Mesendoderm (in vitro differentiated cells): ENCODE measurements at regions not wholly inside any gene's neighbourhood (a gene's known extent, or its start where the extent isn't known, plus 50 kb on each side); places are given as distances from the start of the nearest gene placed in this dataset.
"Not testable (repeated sequence)": the region's sequence is repeated elsewhere in the genome, so short reads cannot be mapped to it uniquely, and the experiment has no call there.

ENCODE experiments used
- DNase-seq: peaks from one replicate; pipeline ENCODE4 v3.0.0; 2013
- H2AK5ac ChIP-seq: 2 replicates; pipeline ENCODE4 v1.6.1; 2013; ENCODE audit warnings: low read length, inconsistent platforms
- H2BK120ac ChIP-seq: 2 replicates; pipeline ENCODE4 v1.6.1; 2013; ENCODE audit warnings: low read depth, mild to moderate bottlenecking, low read length, moderate library complexity, mixed read lengths
- H2BK15ac ChIP-seq: replicated peaks from 2 replicates; pipeline ENCODE4 v1.6.1; 2013; ENCODE audit warnings: low read depth, mild to moderate bottlenecking, moderate library complexity
- H2BK5ac ChIP-seq: 2 replicates; pipeline ENCODE4 v1.6.1; 2013; ENCODE audit warnings: low read length, inconsistent platforms
- H3K18ac ChIP-seq: 2 replicates; pipeline ENCODE4 v1.6.1; 2013; ENCODE audit warnings: mild to moderate bottlenecking, low read length, mixed read lengths
- H3K23ac ChIP-seq: one replicate; pipeline ENCODE4 v1.6.1; 2013; ENCODE audit warnings: low read length
- H3K27ac ChIP-seq: 2 replicates; pipeline ENCODE4 v1.5.1; 2013; ENCODE audit warnings: low read depth, mild to moderate bottlenecking, inconsistent platforms, low read length, moderate library complexity
- H3K27me3 ChIP-seq: 2 replicates; pipeline ENCODE4 v1.6.1; 2013; ENCODE audit warnings: low read length, control low read depth, mild to moderate bottlenecking, inconsistent platforms; ENCODE audit not compliant: insufficient read depth, poor library complexity
- H3K36me3 ChIP-seq: 2 replicates; pipeline ENCODE4 v1.6.1; 2013; ENCODE audit warnings: low read length, inconsistent platforms; ENCODE audit not compliant: control insufficient read depth, insufficient read depth
- H3K4ac ChIP-seq: one replicate; pipeline ENCODE4 v1.6.1; 2013; ENCODE audit warnings: low read depth, mild to moderate bottlenecking, low read length, moderate library complexity
- H3K4me1 ChIP-seq: 2 replicates; pipeline ENCODE4 v1.6.1; 2013; ENCODE audit warnings: low read depth, low read length, inconsistent platforms; ENCODE audit not compliant: control insufficient read depth
- H3K4me2 ChIP-seq: 2 replicates; pipeline ENCODE4 v1.6.1; 2013; ENCODE audit warnings: low read length
- H3K4me3 ChIP-seq: 2 replicates; pipeline ENCODE4 v1.5.1; 2013; ENCODE audit warnings: mild to moderate bottlenecking, low read length
- H3K56ac ChIP-seq: one replicate; pipeline ENCODE4 v1.6.1; 2013; ENCODE audit warnings: low read length
- H3K79me1 ChIP-seq: 2 replicates; pipeline ENCODE4 v1.6.1; 2013; ENCODE audit warnings: low read length, inconsistent platforms
- H3K79me2 ChIP-seq: 2 replicates; pipeline ENCODE4 v1.6.1; 2013; ENCODE audit warnings: mild to moderate bottlenecking, low read length; ENCODE audit not compliant: control insufficient read depth, insufficient read depth
- H3K9ac ChIP-seq: 2 replicates; pipeline ENCODE4 v1.6.1; 2013; ENCODE audit warnings: low read length, inconsistent platforms
- H4K5ac ChIP-seq: one replicate; pipeline ENCODE4 v1.6.1; 2013; ENCODE audit warnings: low read length
- H4K8ac ChIP-seq: one replicate; pipeline ENCODE4 v1.6.1; 2013; ENCODE audit warnings: low read depth, mild to moderate bottlenecking, control low read depth, low read length, moderate library complexity
- WGBS: extraction: QIAGEN DNeasy Blood & Tissue Kit; methylation state at CpG from one replicate; pipeline ENCODE4 v1.1.7; 2013; ENCODE audit warnings: low lambda C conversion rate, missing lambda C conversion rate; ENCODE audit not compliant: insufficient coverage; ENCODE audit errors: extremely low coverage; 5-methylcytosine and 5-hydroxymethylcytosine counted together

DNA sequence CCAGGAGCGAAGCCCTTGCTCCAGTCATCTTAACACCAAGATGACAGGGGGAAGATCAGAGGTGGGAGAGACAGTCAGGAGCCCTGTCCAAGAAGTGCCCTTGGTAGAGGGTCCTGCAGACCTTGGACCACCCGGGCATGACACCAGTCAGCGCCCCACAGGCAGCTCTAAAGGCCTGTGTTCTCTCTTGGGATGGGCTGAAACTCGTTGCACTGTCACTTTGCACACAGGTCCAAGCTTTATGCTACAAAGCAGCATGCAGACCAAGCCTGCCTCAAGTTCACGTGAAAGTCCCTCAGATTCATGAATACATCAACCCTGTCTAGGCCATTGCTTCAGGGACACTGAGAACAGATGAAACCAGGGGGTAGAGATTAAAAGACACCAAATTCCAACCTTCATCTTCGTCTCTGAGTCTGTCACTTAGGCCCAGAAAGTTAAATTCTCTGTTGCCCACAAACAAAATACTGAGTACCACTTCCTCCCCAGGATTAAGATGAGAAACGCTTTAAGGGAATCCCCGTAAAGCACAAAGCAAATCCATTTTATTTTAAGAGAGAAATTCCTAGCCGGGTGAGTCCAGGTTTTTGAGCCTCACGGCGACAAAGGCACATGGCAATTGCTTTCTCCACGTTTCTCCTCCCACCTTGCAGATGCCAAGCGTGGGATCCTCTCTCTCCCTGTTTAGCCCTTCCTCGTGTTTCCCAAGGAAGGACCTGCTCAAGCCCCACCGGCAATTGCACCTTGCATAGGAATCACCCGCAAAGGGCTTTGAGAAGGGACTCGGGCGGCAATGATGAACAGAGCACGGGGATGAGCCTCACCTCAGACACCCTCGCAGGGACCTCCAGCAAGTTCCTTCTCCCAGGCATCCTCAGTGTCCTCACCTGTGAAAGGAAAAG lies 75.0 kb upstream of the ID2 start:
- Histone ChIP-seq H3K79me1 (no peaks in the 10 kb centered on the region), H3K79me2 (no peaks in the 10 kb centered on the region), H3K23ac (no peak overlapping the region), H3K4me1 (peaks cover 9% of the 10 kb centered on the region), H3K36me3 (no peaks in the 10 kb centered on the region), H2BK120ac (no peak overlapping the region), H2BK5ac (no peak overlapping the region), H2AK5ac (no peak overlapping the region), H3K18ac (no peak overlapping the region), H4K8ac (no peak overlapping the region), H3K56ac (no peak overlapping the region), H3K4me3 (no peak overlapping the region), H3K27me3 (no peaks in the 10 kb centered on the region), H3K4ac (no peak overlapping the region), H2BK15ac (no peak overlapping the region), H3K4me2 (no peak overlapping the region), H4K5ac (no peak overlapping the region), H3K9ac (no peak overlapping the region), H3K27ac (no peak overlapping the region)
- DNase-seq = no peak
- no CpG with 5 or more reads among the region's 20 CpGs for WGBS

DNA sequence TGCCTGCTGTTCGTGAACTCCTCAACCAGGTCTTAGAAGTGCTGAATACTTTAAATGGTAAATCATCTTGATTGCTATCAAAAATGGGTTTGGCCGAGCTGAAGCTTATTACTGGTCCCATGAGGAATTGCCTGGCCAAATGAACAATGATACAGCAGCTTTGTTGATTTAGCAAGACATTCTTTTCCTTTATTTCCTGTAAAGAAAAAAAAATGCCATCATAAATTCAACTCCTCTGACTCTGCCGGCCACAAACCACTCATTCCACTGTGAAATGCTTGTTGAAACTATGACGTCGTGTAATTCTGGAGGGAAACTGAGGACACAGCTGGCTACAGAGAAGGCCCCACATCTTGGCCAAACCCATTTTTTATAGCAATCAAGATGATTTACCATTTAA lies 74.2 kb upstream of the ID2 start:
- Histone ChIP-seq H4K8ac (no peak overlapping the region), H3K36me3 (no peaks in the 10 kb centered on the region), H3K4ac (no peak overlapping the region), H3K27ac (no peak overlapping the region), H2BK120ac (no peak overlapping the region), H2BK5ac (no peak overlapping the region), H3K18ac (no peak overlapping the region), H2BK15ac (no peak overlapping the region), H3K4me2 (no peak overlapping the region), H3K23ac (no peak overlapping the region), H2AK5ac (no peak overlapping the region), H3K56ac (no peak overlapping the region), H3K9ac (no peak overlapping the region), H3K4me1 (peaks cover 9% of the 10 kb centered on the region), H4K5ac (no peak overlapping the region), H3K79me2 (no peaks in the 10 kb centered on the region), H3K79me1 (no peaks in the 10 kb centered on the region), H3K4me3 (no peak overlapping the region), H3K27me3 (no peaks in the 10 kb centered on the region)
- DNase-seq = no peak
- WGBS = no CpG with 5 or more reads among the region's 5 CpGs

DNA sequence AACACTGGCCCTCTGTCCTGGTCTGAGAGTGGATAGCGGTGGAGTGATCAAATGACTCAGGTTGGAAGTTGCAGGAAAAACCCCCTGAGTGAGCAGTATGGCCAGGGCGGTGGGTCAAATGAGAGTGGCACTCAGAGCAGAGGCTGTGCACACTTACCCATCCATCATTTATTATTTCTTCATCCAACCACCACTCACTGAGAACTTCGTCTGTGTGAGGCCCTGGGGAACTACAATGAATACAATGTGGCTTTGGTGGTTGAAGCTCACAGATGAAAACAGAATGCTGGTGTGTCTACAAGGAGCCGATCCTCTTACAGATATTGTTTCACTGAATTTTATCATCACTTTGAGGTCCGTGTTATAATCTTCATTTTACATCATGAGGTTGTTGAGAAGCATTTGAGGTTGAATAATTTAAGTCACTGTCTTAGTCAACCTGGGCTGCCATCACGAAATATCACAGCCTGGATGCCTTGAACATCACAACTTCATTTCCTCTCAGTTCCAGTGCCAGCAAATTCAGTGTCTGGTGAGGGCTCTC lies 73.4 kb upstream of the ID2 start:
- Histone ChIP-seq H3K79me2 (no peaks in the 10 kb centered on the region), H3K4me2 (no peak overlapping the region), H3K23ac (no peak overlapping the region), H3K56ac (no peak overlapping the region), H3K79me1 (no peaks in the 10 kb centered on the region), H3K36me3 (no peaks in the 10 kb centered on the region), H3K27me3 (no peaks in the 10 kb centered on the region), H3K4me3 (no peak overlapping the region), H3K9ac (no peak overlapping the region), H4K8ac (no peak overlapping the region), H2AK5ac (no peak overlapping the region), H3K4me1 (peaks cover 9% of the 10 kb centered on the region), H3K27ac (no peak overlapping the region), H2BK120ac (peak overlapping the region; percentile 31), H4K5ac (no peak overlapping the region), H2BK5ac (no peak overlapping the region), H2BK15ac (no peak overlapping the region), H3K4ac (no peak overlapping the region), H3K18ac (no peak overlapping the region)
- WGBS = no CpG with 5 or more reads among the region's 6 CpGs
- DNase-seq = no peak

DNA sequence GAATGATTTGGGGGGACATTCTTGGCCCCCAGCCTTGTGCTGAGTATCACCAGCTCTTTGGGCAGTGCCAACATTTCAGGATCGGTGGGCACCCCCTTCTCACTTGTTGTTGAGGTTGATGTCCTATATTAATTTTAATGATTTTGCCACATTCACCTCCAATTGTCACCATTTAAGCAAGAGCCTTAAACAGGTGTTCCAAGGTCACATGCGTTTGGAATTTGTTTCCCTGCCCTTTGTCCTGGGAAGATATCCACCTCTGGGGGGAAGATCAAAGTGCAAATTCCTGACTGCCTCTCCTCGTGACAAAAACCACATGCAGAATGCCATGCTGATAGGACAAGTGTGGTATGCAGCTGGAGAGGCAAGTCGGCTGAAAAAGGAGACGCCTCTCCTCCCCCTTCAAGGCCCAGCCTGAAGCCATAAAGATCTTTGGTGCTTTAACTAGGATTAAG lies 72.5 kb upstream of the ID2 start:
- no peak overlapping the region for H3K4me2 ChIP-seq
- H3K4me3 ChIP-seq = no peak overlapping the region
- H2BK120ac ChIP-seq = no peak overlapping the region
- no CpG with 5 or more reads among the region's 5 CpGs for WGBS
- H3K79me2 ChIP-seq = no peaks in the 10 kb centered on the region
- H3K9ac ChIP-seq = no peak overlapping the region
- no peak overlapping the region for H4K5ac ChIP-seq
- H3K18ac ChIP-seq = no peak overlapping the region
- H3K4me1 ChIP-seq = peaks cover 9% of the 10 kb centered on the region
- no peak overlapping the region for H3K4ac ChIP-seq
- H2AK5ac ChIP-seq = no peak overlapping the region
- no peaks in the 10 kb centered on the region for H3K36me3 ChIP-seq
- no peaks in the 10 kb centered on the region for H3K27me3 ChIP-seq
- no peak overlapping the region for H3K27ac ChIP-seq
- H3K79me1 ChIP-seq = no peaks in the 10 kb centered on the region
- no peak overlapping the region for H4K8ac ChIP-seq
- no peak overlapping the region for H3K56ac ChIP-seq
- no peak overlapping the region for H2BK5ac ChIP-seq
- peak; percentile 97 for DNase-seq
- H2BK15ac ChIP-seq = no peak overlapping the region
- no peak overlapping the region for H3K23ac ChIP-seq

DNA sequence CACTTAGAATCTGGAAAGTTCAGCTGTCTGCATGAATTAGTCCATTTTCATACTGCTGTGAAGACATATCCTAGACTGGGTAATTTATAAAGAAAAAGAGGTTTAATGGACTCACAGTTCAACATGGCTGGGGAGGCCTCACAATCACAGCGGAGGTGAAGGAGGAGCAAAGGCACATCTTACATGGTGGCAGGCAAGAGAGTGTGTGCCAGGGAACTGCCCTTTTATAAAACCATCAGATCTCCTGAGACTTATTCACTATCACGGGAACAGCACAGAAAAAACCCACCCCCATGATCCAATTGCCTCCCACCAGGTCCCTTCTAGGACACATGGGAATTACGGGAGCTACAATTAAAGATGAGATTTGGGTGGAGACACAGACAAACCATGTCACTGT lies 71.1 kb upstream of the ID2 start:
- not testable (repeated sequence) for H2AK5ac ChIP-seq, H4K8ac ChIP-seq, H3K79me1 ChIP-seq, H3K4me2 ChIP-seq, DNase-seq, H3K56ac ChIP-seq, H3K4me1 ChIP-seq, H2BK120ac ChIP-seq, H3K27me3 ChIP-seq, H3K36me3 ChIP-seq, H4K5ac ChIP-seq, H3K18ac ChIP-seq, H2BK15ac ChIP-seq, H3K27ac ChIP-seq, H3K79me2 ChIP-seq, H3K23ac ChIP-seq, H3K4ac ChIP-seq, H2BK5ac ChIP-seq, H3K9ac ChIP-seq, H3K4me3 ChIP-seq
- no CpG with 5 or more reads among the region's 3 CpGs for WGBS
